Kidney (tissue), 13 donors: ENCODE measurements at regions not wholly inside any gene's neighbourhood (a gene's known extent, or its start where the extent isn't known, plus 50 kb on each side); places are given as distances from the start of the nearest gene placed in this dataset.
"Not testable (repeated sequence)": the region's sequence is repeated elsewhere in the genome, so short reads cannot be mapped to it uniquely, and the experiment has no call there.

Experiments used
- DNase-seq, 5 donors: peaks; one replicate each; pipeline ENCODE4 v3.0.0-alpha.2; 2013 to 2020
- FAIRE-seq: peaks from 2 replicates; lab custom pipeline; 2012; peaks lifted over from hg19 to GRCh38; lab: Jason Lieb, UNC
- H3K27ac ChIP-seq, 2 donors: one replicate each; pipeline ENCODE4 v1.7.0; 2013; ENCODE audit warnings: low read depth in 2 of 2, low read length in 2 of 2, inconsistent platforms in 1 of 2
- H3K27me3 ChIP-seq: one replicate; pipeline ENCODE4 v1.7.1; 2013; ENCODE audit warnings: low read length, inconsistent platforms; ENCODE audit not compliant: control insufficient read depth, insufficient read depth
- H3K36me3 ChIP-seq, 3 donors: one replicate each; pipeline versions ENCODE4 v1.7.0 to v1.7.1; 2013; ENCODE audit warnings: low read length in 3 of 3, control low read depth in 1 of 3, inconsistent platforms in 1 of 3; ENCODE audit not compliant: insufficient read depth in 3 of 3, control insufficient read depth in 2 of 3
- H3K4me1 ChIP-seq, 3 donors: one replicate each; pipeline versions ENCODE4 v1.7.0 to v1.7.1; 2013; ENCODE audit warnings: low read length in 3 of 3, inconsistent platforms in 1 of 3, low read depth in 1 of 3; ENCODE audit not compliant: control insufficient read depth in 2 of 3, insufficient read depth in 2 of 3
- H3K4me3 ChIP-seq, 3 donors: one replicate each; pipeline versions ENCODE4 v1.7.0 to v1.8.1; 2013; ENCODE audit warnings: low read length in 3 of 3, control low read depth in 1 of 3, inconsistent platforms in 1 of 3
- H3K9ac ChIP-seq, 3 donors: one replicate each; pipeline versions ENCODE4 v1.7.0 to v1.7.1; 2013; ENCODE audit warnings: low read length in 3 of 3, control low read depth in 1 of 3, inconsistent platforms in 1 of 3
- H3K9me3 ChIP-seq, 3 donors: one replicate each; pipeline versions ENCODE4 v1.7.0 to v1.7.1; 2013; ENCODE audit warnings: low read length in 3 of 3, control low read depth in 1 of 3, inconsistent platforms in 1 of 3; ENCODE audit not compliant: control insufficient read depth in 2 of 3, insufficient read depth in 1 of 3
- intact Hi-C: fragments of 100-400 bp; cut with DNase I; formaldehyde crosslinking; loops from one replicate; pipeline ENCODE4 v1.11.1; 2022
- TF ChIP-seq, protein P1 (sequence below): IDR thresholded peaks from 3 replicates; pipeline ENCODE4 v1.5.1; 2012; ENCODE audit warnings: mild to moderate bottlenecking, moderate library complexity, borderline replicate concordance; ENCODE audit not compliant: insufficient read depth; ENCODE audit errors: extremely low read depth
- donor health status: control.
- donor health status: control.
- donor health status: control.
- donor health status: control.
- donor health status: control.
- donor health status: DM: yes; HTN: yes; CAD: no.
- donor health status: Normal renal cell carcinoma (clear cell type).

DNA sequence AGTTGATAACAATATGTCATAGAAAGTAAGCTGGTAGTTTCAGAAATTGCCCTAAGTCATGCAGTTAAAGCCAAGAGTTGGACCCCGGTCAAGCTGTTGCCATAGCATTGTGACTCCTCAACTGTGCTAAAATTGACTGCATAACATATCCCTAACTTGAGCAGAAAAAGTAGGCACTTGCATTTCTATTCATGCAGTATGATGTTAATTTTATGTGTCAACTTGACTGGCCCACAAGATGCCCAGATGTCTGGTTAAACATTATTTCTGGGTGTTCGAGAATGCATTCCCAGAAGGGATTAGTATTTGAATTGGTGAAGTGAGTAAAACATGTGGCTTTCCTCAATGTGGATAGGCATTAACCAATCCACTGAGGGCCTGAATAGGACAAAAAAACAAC is 136.4 kb downstream of the GPR63 start:
- FAIRE-seq (no peak), DNase-seq (no peak)
- Histone ChIP-seq H3K36me3 (no peaks in the 10 kb centered on the region), H3K9ac (no peak overlapping the region), H3K27ac (no peak overlapping the region), H3K9me3 (no peaks in the 10 kb centered on the region), H3K4me3 (no peak overlapping the region), H3K27me3 (no peaks in the 10 kb centered on the region), H3K4me1 (no peaks in the 10 kb centered on the region)
- intact Hi-C loops: no loop called here
- TF ChIP-seq, protein P1, sequence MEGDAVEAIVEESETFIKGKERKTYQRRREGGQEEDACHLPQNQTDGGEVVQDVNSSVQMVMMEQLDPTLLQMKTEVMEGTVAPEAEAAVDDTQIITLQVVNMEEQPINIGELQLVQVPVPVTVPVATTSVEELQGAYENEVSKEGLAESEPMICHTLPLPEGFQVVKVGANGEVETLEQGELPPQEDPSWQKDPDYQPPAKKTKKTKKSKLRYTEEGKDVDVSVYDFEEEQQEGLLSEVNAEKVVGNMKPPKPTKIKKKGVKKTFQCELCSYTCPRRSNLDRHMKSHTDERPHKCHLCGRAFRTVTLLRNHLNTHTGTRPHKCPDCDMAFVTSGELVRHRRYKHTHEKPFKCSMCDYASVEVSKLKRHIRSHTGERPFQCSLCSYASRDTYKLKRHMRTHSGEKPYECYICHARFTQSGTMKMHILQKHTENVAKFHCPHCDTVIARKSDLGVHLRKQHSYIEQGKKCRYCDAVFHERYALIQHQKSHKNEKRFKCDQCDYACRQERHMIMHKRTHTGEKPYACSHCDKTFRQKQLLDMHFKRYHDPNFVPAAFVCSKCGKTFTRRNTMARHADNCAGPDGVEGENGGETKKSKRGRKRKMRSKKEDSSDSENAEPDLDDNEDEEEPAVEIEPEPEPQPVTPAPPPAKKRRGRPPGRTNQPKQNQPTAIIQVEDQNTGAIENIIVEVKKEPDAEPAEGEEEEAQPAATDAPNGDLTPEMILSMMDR: no peak

- H3K9me3 ChIP-seq, intact Hi-C loops, H3K36me3 ChIP-seq, H3K9ac ChIP-seq, H3K4me1 ChIP-seq, DNase-seq, H3K27ac ChIP-seq, H3K4me3 ChIP-seq, H3K27me3 ChIP-seq, FAIRE-seq: not testable (repeated sequence)
These were observed 131.5 kb downstream of the FHL5 start for GRCh38 chr6:96694429-96694828.

DNA sequence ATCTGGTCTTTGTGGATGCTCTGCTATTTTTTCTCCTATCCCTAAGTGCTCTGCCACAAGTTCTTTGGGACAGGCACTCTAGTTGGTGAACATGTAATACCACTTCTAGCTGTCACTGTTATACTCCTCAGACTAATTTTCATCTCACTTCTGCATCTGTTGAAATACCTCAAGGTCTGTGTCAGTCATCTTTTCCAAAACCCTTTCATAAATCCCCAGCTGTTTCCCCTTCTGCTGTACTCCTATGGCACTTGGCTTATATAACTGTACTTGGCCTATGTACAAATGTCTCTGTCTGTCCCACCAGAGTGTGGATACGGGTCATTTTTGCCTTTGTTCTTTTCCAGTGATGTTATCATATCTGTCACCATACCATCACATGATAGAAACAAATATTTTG is 124.2 kb downstream of the FHL5 start:
- intact Hi-C loops: no loop called here
- H3K27me3 ChIP-seq: no peaks in the 10 kb centered on the region

GRCh38 chr6:96685702-96686101 is 122.8 kb downstream of the FHL5 start:
- Histone ChIP-seq H3K4me3 (no peak overlapping the region), H3K27ac (no peak overlapping the region), H3K9me3 (no peaks in the 10 kb centered on the region), H3K36me3 (no peaks in the 10 kb centered on the region), H3K27me3 (no peaks in the 10 kb centered on the region), H3K4me1 (no peaks in the 10 kb centered on the region), H3K9ac (no peak overlapping the region)
- intact Hi-C loops: no loop called here
- FAIRE-seq (no peak), DNase-seq (no peak)
- TF ChIP-seq, protein P1: no peak

More for the DNA sequence above, 124.2 kb downstream of the FHL5 start:
- DNase-seq (no peak), FAIRE-seq (no peak)
- TF ChIP-seq, protein P1: no peak
- no peaks in the 10 kb centered on the region for H3K4me1 ChIP-seq
- H3K4me3 ChIP-seq: no peak overlapping the region
- no peak overlapping the region for H3K27ac ChIP-seq
- no peaks in the 10 kb centered on the region for H3K36me3 ChIP-seq
- no peaks in the 10 kb centered on the region for H3K9me3 ChIP-seq
- no peak overlapping the region for H3K9ac ChIP-seq
